ENCODE measurements at regions not wholly inside any gene's neighbourhood (a gene's known extent, or its start where the extent isn't known, plus 50 kb on each side); places are given as distances from the start of the nearest gene placed in this dataset.

DNA sequence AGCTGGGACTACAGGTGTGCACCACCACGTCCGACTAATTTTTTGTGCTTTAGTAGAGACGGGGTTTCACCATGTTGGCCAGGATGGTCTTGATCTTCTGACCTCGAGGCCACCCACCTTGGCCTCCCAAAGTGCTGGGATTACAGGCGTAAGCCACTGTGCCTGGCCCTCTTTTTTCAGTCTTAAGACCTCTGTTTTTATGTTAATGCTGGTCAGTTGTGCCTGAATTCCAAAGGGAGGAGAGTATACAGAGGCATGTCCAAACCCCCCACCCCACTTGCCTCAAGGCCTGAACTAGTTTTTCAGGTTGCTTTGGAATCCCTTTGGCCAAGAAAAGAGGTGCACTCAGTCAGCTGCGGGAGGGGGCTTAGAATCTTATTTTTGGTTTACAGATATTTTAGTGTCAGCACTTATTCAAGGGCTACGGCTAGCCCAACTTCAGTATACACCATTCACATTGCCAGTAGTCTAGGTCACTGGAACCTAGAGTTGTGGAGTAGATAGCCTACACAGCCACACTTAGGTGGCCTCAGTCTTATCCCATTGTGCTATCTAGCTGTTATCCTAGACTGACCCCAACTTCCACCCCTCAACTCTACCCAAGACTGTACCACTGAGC lies 128.0 kb upstream of the TPM1 start:
- TF ChIP-seq, protein P1, sequence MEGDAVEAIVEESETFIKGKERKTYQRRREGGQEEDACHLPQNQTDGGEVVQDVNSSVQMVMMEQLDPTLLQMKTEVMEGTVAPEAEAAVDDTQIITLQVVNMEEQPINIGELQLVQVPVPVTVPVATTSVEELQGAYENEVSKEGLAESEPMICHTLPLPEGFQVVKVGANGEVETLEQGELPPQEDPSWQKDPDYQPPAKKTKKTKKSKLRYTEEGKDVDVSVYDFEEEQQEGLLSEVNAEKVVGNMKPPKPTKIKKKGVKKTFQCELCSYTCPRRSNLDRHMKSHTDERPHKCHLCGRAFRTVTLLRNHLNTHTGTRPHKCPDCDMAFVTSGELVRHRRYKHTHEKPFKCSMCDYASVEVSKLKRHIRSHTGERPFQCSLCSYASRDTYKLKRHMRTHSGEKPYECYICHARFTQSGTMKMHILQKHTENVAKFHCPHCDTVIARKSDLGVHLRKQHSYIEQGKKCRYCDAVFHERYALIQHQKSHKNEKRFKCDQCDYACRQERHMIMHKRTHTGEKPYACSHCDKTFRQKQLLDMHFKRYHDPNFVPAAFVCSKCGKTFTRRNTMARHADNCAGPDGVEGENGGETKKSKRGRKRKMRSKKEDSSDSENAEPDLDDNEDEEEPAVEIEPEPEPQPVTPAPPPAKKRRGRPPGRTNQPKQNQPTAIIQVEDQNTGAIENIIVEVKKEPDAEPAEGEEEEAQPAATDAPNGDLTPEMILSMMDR (optimal IDR thresholded peaks at IDR 0.05 in 1 of 3, IDR thresholded peaks at IDR 0.05 in 1 of 3, conservative IDR thresholded peaks at IDR 0.05 in 1 of 3; ENCODE audit: extremely low read depth in 1 of 3, insufficient read depth in 2 of 3, low read length in 3 of 3) = no peak
- TF ChIP-seq EZH2 (IDR thresholded peaks at IDR 0.05; ENCODE audit: low read length) = no peak
- no peaks in the 10 kb centered on the region for H3K4me1 ChIP-seq (ENCODE audit: control insufficient read depth, extremely low read depth, insufficient read depth, low read length)
- H3K9me1 ChIP-seq (ENCODE audit: control insufficient read depth, extremely low read depth, insufficient read depth, low read length) = no peaks in the 10 kb centered on the region
- no peaks in the 10 kb centered on the region for H3K27me3 ChIP-seq (ENCODE audit: control insufficient read depth, extremely low read depth, insufficient read depth, low read length)
- no peaks in the 10 kb centered on the region for H3K9me3 ChIP-seq (ENCODE audit: control insufficient read depth, low read depth, low read length)
- no peak overlapping the region for H3K9ac ChIP-seq (ENCODE audit: control insufficient read depth, extremely low read depth, insufficient read depth, low read length)
- no peak overlapping the region for H3K4me2 ChIP-seq (ENCODE audit: control insufficient read depth, extremely low read depth, insufficient read depth, low read depth, low read length)
- no peak overlapping the region for H2AFZ ChIP-seq (ENCODE audit: control insufficient read depth, low read length)
- H3K36me3 ChIP-seq (ENCODE audit: control insufficient read depth in 2 of 2, extremely low read depth in 1 of 2, insufficient read depth in 2 of 2, low read length in 2 of 2) = no peaks in the 10 kb centered on the region
- H3K79me2 ChIP-seq (ENCODE audit: control insufficient read depth, insufficient read depth, low read length) = no peaks in the 10 kb centered on the region
- dilution Hi-C loops (cut with MboI; ENCODE audit: extremely low pct_ligation_motif_present, low sequenced_read_pairs) = no loop called here
- FAIRE-seq (no peak), DNase-seq (ENCODE audit: low read depth, low spot score) (no peak)
- no peak overlapping the region for H3K27ac ChIP-seq (ENCODE audit: control insufficient read depth, insufficient read depth, low read length)
- H3K4me3 ChIP-seq (ENCODE audit: control insufficient read depth in 2 of 3, extremely low read depth in 1 of 3, insufficient read depth in 2 of 3, low read depth in 1 of 3, low read length in 3 of 3) = no peak overlapping the region
- H4K20me1 ChIP-seq (ENCODE audit: control insufficient read depth, extremely low read depth, insufficient read depth, low read length) = no peaks in the 10 kb centered on the region

DNA sequence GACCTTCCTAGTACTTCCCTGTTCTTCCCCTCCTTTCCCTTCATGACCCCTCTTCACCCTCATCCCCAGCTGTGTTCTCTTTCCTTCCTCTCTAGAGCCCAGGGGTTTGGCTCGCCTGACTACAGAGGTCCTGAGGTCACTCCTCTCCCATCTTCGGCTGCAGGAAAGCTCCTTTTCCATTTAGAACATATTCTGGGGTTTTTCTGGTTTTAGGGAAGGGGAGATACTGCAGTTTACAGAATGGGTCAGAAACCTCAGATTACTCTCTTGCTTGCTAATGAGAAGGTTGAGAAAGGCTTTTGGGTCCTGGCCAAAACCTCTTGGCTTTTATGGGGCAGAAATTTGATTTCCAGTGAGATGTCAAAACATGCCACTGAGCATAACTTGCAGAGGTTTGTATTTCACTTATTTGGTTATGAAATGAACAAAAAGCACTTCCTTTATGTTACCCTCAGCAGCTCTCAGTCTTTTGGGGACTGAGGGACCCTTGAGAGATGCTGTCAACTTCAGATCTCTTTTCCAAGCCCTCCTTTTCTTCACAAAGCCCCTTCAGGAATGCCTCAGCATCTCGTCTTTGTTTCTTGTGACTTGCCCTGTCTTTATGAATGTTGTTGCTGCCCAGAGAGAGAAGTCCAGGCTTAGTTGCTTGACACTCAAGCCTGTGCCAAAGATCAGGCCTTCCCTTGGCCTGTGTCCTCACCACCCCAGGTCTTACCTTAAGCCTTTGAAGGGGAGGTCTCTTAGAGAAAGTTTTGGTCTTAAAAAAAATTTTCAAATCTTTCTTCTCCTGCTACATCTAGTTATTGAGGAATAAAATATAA lies 121.7 kb upstream of the TPM1 start:
- H3K79me2 ChIP-seq (ENCODE audit: control insufficient read depth, insufficient read depth, low read length) = no peaks in the 10 kb centered on the region
- no peaks in the 10 kb centered on the region for H3K9me3 ChIP-seq (ENCODE audit: control insufficient read depth, low read depth, low read length)
- TF ChIP-seq, protein P1 (optimal IDR thresholded peaks at IDR 0.05 in 1 of 3, IDR thresholded peaks at IDR 0.05 in 1 of 3, conservative IDR thresholded peaks at IDR 0.05 in 1 of 3; ENCODE audit: extremely low read depth in 1 of 3, insufficient read depth in 2 of 3, low read length in 3 of 3) = no peak
- TF ChIP-seq EZH2 (IDR thresholded peaks at IDR 0.05; ENCODE audit: low read length) = no peak
- H3K9me1 ChIP-seq (ENCODE audit: control insufficient read depth, extremely low read depth, insufficient read depth, low read length) = no peaks in the 10 kb centered on the region
- H3K36me3 ChIP-seq (ENCODE audit: control insufficient read depth in 2 of 2, extremely low read depth in 1 of 2, insufficient read depth in 2 of 2, low read length in 2 of 2) = no peaks in the 10 kb centered on the region
- no peaks in the 10 kb centered on the region for H4K20me1 ChIP-seq (ENCODE audit: control insufficient read depth, extremely low read depth, insufficient read depth, low read length)
- no peak overlapping the region for H3K4me2 ChIP-seq (ENCODE audit: control insufficient read depth, extremely low read depth, insufficient read depth, low read depth, low read length)
- DNase-seq (ENCODE audit: low read depth, low spot score) = no peak
- dilution Hi-C loops (cut with MboI; ENCODE audit: extremely low pct_ligation_motif_present, low sequenced_read_pairs) = loop anchor here (10.0 kb wide), 2 partner anchors 56 to 74 kb away; no protein-coding TSS in a partner anchor
- no peak for FAIRE-seq
- H2AFZ ChIP-seq (ENCODE audit: control insufficient read depth, low read length) = no peak overlapping the region
- no peak overlapping the region for H3K4me3 ChIP-seq (ENCODE audit: control insufficient read depth in 2 of 3, extremely low read depth in 1 of 3, insufficient read depth in 2 of 3, low read depth in 1 of 3, low read length in 3 of 3)
- peaks cover 4% of the 10 kb centered on the region for H3K4me1 ChIP-seq (ENCODE audit: control insufficient read depth, extremely low read depth, insufficient read depth, low read length)
- H3K27ac ChIP-seq (ENCODE audit: control insufficient read depth, insufficient read depth, low read length) = no peak overlapping the region
- no peak overlapping the region for H3K9ac ChIP-seq (ENCODE audit: control insufficient read depth, extremely low read depth, insufficient read depth, low read length)
- no peaks in the 10 kb centered on the region for H3K27me3 ChIP-seq (ENCODE audit: control insufficient read depth, extremely low read depth, insufficient read depth, low read length)

Data from keratinocyte (primary cell).